K562 (cell line): ENCODE measurements at regions not wholly inside any gene's neighbourhood (a gene's known extent, or its start where the extent isn't known, plus 50 kb on each side); places are given as distances from the start of the nearest gene placed in this dataset.

Experiments used
- ATAC-seq: fragments of 200-7000 bp; cut with Tn5 transposase; 3 replicates; pipeline ENCODE4 v1.9.1; 2020; ENCODE audit warnings: moderate library complexity
- BruUV-seq: library from RNA; stranded (reverse); fragments of 400-500 nt; replicated peaks from 2 replicates; lab custom pipeline; 2021; lab: Mats Ljungman, UMichigan
- CTCF ChIA-PET: fragments of 300-600 bp; formaldehyde crosslinking; extraction: SDS; loops from one replicate; lab custom pipeline; 2021; ENCODE audit warnings: low intra/inter-chr PET ratio; lab: Yijun Ruan, JAX
- POLR2A ChIA-PET: fragments of 300-600, 350-650 bp; sonication (Branson Sonifier 250); formaldehyde crosslinking; extraction: SDS; loops from one replicate; lab custom pipeline; 2021; ENCODE audit warnings: antibody characterized with exemption, inconsistent platforms; lab: Yijun Ruan, JAX
- DNase-seq, 4 experiments: peaks; one replicate each; pipeline versions ENCODE4 v3.0.0 to v3.0.0-alpha.2; 2011 to 2018; ENCODE audit warnings: low spot score in 3 of 4, mixed read lengths in 3 of 4; ENCODE audit errors: extremely low read depth in 1 of 4
- FAIRE-seq: peaks from 2 replicates; lab custom pipeline; 2011; peaks lifted over from hg19 to GRCh38; lab: Jason Lieb, UNC
- H2AFZ ChIP-seq: 2 replicates; pipeline ENCODE4 v1.6.0; 2011; ENCODE audit warnings: low read depth, low read length, control low read depth, inconsistent platforms
- H3K27ac ChIP-seq: fragments of 200-600 bp; 3 replicates; pipeline ENCODE4 v1.8.0; 2011; ENCODE audit warnings: low read depth, mild to moderate bottlenecking, control low read depth, inconsistent platforms, low read length, moderate library complexity, mixed read lengths; ENCODE audit errors: extremely low read depth
- H3K27me3 ChIP-seq, 2 experiments: fragments of 300-600 bp in 1 of 2; 2 replicates in 1 of 2; 3 replicates in 1 of 2; pipeline versions ENCODE4 v1.6.0 to v1.8.0; 2011; ENCODE audit warnings: inconsistent platforms in 2 of 2, low read length in 2 of 2, mild to moderate bottlenecking in 1 of 2, mixed read lengths in 1 of 2, moderate library complexity in 1 of 2; ENCODE audit not compliant: control insufficient read depth in 2 of 2, insufficient read depth in 2 of 2
- H3K36me3 ChIP-seq: fragments of 300-600 bp; 3 replicates; pipeline ENCODE4 v1.8.0; 2011; ENCODE audit warnings: mild to moderate bottlenecking, low read length, inconsistent platforms; ENCODE audit not compliant: control insufficient read depth, insufficient read depth
- H3K4me1 ChIP-seq, 2 experiments: fragments of 200-600 bp in 1 of 2; replicated peaks in 1 of 2; 2 replicates in 1 of 2; 3 replicates in 1 of 2; pipeline versions ENCODE4 v1.5.1 to v1.8.0; 2011; ENCODE audit warnings: inconsistent platforms in 2 of 2, low read length in 2 of 2, mild to moderate bottlenecking in 1 of 2, mixed read lengths in 1 of 2, moderate library complexity in 1 of 2; ENCODE audit not compliant: control insufficient read depth in 2 of 2, insufficient read depth in 2 of 2
- H3K4me2 ChIP-seq: 2 replicates; pipeline ENCODE4 v1.6.1; 2011; ENCODE audit warnings: low read length, control low read depth, inconsistent platforms, mixed read lengths; ENCODE audit not compliant: insufficient read depth
- H3K4me3 ChIP-seq: fragments of 200-600 bp; sonication (generic), shearing (Covaris generic); 2 replicates; pipeline ENCODE4 v1.5.1; 2016; ENCODE audit warnings: control low read depth, inconsistent platforms
- H3K79me2 ChIP-seq: fragments of 200-600 bp; 3 replicates; pipeline ENCODE4 v1.8.0; 2011; ENCODE audit warnings: low read length, inconsistent platforms; ENCODE audit not compliant: control insufficient read depth, insufficient read depth
- H3K9ac ChIP-seq, 2 experiments: 2 replicates each; pipeline versions ENCODE4 v1.6.0 to v1.6.1; 2011; ENCODE audit warnings: low read depth in 2 of 2, low read length in 2 of 2, control low read depth in 1 of 2, inconsistent platforms in 1 of 2, mild to moderate bottlenecking in 1 of 2, mixed read lengths in 1 of 2; ENCODE audit not compliant: insufficient read depth in 1 of 2
- H3K9me1 ChIP-seq: one replicate; pipeline ENCODE4 v1.6.0; 2011; ENCODE audit warnings: inconsistent platforms, mild to moderate bottlenecking, low read length, moderate library complexity; ENCODE audit not compliant: control insufficient read depth, insufficient read depth
- H3K9me3 ChIP-seq: replicated peaks from 2 replicates; pipeline ENCODE4 v1.5.1; 2011; ENCODE audit warnings: low read depth, low read length, inconsistent platforms; ENCODE audit not compliant: control insufficient read depth, insufficient read depth
- H4K20me1 ChIP-seq: replicated peaks from 2 replicates; pipeline ENCODE4 v1.6.1; 2011; ENCODE audit warnings: low read length, inconsistent platforms, mixed read lengths; ENCODE audit not compliant: control insufficient read depth, insufficient read depth
- ZKSCAN8 ChIP-seq: fragments of 200-800 bp; sonication (Bioruptor generic); IDR thresholded peaks from 2 replicates; pipeline ENCODE4 v1.6.1; 2016; ENCODE audit warnings: missing genetic modification characterization, missing compliant biosample characterization
- WGBS: fragments of 100-300 bp; shearing (Covaris generic); methylation state at CpG from one replicate; pipeline ENCODE4 v1.1.6; 2016; ENCODE audit warnings: low coverage, mixed read lengths; ENCODE audit not compliant: insufficient coverage; ENCODE audit errors: missing lambda C conversion rate; 5-methylcytosine and 5-hydroxymethylcytosine counted together
- in situ Hi-C: fragments of 300-500 bp; cut with MboI; formaldehyde crosslinking; loops from 4 replicates; pipeline ENCODE4 v1.15.0; 2018; ENCODE audit warnings: inconsistent platforms, mixed read lengths
- intact Hi-C: fragments of 100-400 bp; cut with micrococcal nuclease; formaldehyde crosslinking; loops from 2 replicates; pipeline ENCODE4 v1.14.2; 2022
- TF ChIP-seq, protein P1 (sequence below): fragments of 450-650 bp; IDR thresholded peaks from 2 replicates; pipeline ENCODE4 v1.6.1; 2017; ENCODE audit warnings: mild to moderate bottlenecking, moderate library complexity

DNA sequence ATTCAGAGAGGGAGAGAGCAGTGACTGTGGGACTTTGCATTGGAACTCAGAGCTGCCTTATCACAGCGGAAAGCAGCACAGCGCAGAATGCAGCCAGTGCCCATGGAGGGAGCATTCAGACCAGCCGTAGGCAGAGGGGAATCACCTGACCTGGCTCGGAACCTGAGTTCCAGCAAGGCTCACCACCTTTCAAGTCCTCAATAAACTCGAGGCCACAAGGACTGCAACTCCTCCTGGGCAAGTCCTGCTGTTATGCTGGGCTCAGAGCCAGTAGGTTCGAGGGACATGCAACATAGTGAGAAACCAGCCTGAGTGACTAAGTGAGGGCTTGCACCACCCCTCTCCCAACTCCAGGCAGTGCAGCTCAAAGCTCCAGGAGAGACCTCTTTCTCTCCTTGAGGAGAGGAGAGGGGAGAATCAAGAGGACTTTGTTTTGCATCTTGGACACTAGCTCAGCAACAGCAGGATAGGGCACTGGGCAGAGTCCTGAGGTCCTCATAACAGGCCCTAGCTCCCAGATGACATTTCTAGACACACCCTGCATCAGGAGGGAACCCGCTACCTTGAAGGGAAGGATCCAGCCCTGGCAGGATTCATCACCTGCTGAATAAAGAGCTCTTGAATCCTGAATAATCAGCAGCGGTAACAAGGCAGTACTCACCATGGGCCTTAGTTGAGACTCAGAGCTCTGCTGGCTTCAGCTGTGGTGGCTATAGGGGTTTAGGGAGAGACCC is 136.8 kb upstream of the OTOS start:
- TF ChIP-seq, protein P1, sequence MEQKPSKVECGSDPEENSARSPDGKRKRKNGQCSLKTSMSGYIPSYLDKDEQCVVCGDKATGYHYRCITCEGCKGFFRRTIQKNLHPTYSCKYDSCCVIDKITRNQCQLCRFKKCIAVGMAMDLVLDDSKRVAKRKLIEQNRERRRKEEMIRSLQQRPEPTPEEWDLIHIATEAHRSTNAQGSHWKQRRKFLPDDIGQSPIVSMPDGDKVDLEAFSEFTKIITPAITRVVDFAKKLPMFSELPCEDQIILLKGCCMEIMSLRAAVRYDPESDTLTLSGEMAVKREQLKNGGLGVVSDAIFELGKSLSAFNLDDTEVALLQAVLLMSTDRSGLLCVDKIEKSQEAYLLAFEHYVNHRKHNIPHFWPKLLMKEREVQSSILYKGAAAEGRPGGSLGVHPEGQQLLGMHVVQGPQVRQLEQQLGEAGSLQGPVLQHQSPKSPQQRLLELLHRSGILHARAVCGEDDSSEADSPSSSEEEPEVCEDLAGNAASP, result no peak
- Histone ChIP-seq H3K79me2 (no peaks in the 10 kb centered on the region), H2AFZ (no peak overlapping the region), H3K9me1 (no peaks in the 10 kb centered on the region), H3K36me3 (no peaks in the 10 kb centered on the region), H3K4me2 (no peak overlapping the region), H3K4me1 (no peaks in the 10 kb centered on the region), H3K9me3 (no peaks in the 10 kb centered on the region), H3K27ac (no peak overlapping the region), H3K27me3 (no peaks in the 10 kb centered on the region; a peak in 1 of 5 replicates), H4K20me1 (no peaks in the 10 kb centered on the region), H3K4me3 (no peak overlapping the region), H3K9ac (no peak overlapping the region)
- in situ Hi-C loops (no loop called here), intact Hi-C loops (no loop called here)
- DNase-seq (no peak), FAIRE-seq (no peak), ATAC-seq (no peak)
- POLR2A ChIA-PET, result no interaction called here
- CTCF ChIA-PET, result no interaction called here
- WGBS, result 0% methylated on average over 5 of the region's 8 CpGs
- BruUV-seq, result no TSS peak

DNA sequence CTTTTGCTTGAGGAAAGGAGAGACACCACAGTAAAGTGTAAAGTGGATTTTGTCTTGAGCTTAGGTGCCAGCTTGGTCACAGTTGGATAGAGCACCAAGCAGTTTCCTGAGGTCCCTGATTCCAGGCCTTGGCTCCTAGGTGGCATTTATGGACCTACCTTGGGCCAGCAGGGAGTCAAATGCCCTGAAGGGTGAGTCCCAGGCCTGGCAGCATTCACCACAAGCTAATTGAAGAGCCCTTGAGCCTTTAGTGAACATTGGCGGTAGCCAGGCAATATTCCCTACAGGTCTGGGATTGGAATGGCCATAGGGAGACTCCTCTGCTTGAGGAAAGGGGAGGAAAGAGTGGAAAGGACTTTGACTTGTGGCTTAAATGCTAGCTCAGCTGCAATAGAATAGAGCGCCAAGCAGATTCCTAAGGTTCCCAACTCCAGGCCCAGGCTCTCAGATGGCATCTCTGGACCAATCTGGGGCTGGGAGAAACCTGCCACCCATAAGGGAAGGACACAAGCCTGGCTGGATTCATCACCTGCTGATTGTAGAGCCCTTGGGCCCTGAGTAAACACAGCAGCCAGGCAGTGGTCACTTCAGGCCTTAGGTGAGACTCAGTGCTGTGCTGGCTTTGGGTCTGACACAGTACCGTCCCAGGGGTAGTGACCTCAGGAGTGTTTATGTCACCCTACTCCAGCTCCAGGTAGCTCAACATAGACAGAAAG is 137.5 kb upstream of the OTOS start:
- H2AFZ ChIP-seq, result no peak overlapping the region
- no peak for DNase-seq
- no peak overlapping the region for H3K27ac ChIP-seq
- no peaks in the 10 kb centered on the region for H3K36me3 ChIP-seq
- no peak overlapping the region for H3K4me2 ChIP-seq
- no peaks in the 10 kb centered on the region; a peak in 1 of 5 replicates for H3K27me3 ChIP-seq
- no TSS peak for BruUV-seq
- H4K20me1 ChIP-seq, result no peaks in the 10 kb centered on the region
- no peaks in the 10 kb centered on the region for H3K9me3 ChIP-seq
- CTCF ChIA-PET, result no interaction called here
- intact Hi-C loops (no loop called here), in situ Hi-C loops (no loop called here)
- H3K4me3 ChIP-seq, result no peak overlapping the region
- no peak for ATAC-seq
- WGBS, result 0% methylated on average over 3 of the region's 3 CpGs
- no peaks in the 10 kb centered on the region for H3K9me1 ChIP-seq
- no peaks in the 10 kb centered on the region for H3K4me1 ChIP-seq
- FAIRE-seq, result no peak
- POLR2A ChIA-PET, result no interaction called here
- no peak overlapping the region for H3K9ac ChIP-seq
- H3K79me2 ChIP-seq, result no peaks in the 10 kb centered on the region
- no peak for TF ChIP-seq ZKSCAN8 (CRISPR knock-in tag)
